GM18873 (cell line): ENCODE measurements at regions not wholly inside any gene's neighbourhood (a gene's known extent, or its start where the extent isn't known, plus 50 kb on each side); places are given as distances from the start of the nearest gene placed in this dataset.
"Not testable (repeated sequence)": the region's sequence is repeated elsewhere in the genome, so short reads cannot be mapped to it uniquely, and the experiment has no call there.

Experiments used
- ATAC-seq: cut with Tn5 transposase; IDR thresholded peaks from one replicate; pipeline ENCODE4 v1.9.1; 2021; ENCODE audit warnings: mild to moderate bottlenecking, moderate library complexity, moderate number of reproducible peaks; ENCODE audit not compliant: unreplicated experiment, low FRiP score

GRCh38 chr10:130259380-130259779 lies 123.2 kb downstream of the GLRX3 start:
- ATAC-seq = no peak

DNA sequence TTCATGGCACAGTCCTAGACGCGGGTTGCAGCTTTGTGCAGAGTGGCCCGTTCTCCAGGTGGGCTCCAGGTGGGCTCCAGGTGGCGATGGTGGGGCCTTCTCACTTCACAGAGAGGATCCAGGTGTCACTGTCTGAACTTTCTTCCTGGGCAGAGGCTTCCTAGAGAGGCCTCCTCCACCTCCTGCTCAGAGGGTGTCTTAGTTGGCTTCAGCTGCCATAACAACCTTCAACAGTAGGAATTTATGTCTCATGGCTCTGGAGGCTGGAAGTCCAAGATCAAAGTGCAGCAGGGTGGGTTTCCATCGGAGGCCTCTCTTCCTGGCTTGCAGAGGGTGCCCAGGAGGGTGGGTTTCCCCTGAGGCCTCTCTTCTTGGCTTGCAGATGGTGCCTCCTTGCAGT lies 125.1 kb downstream of the GLRX3 start:
- ATAC-seq = no peak

DNA sequence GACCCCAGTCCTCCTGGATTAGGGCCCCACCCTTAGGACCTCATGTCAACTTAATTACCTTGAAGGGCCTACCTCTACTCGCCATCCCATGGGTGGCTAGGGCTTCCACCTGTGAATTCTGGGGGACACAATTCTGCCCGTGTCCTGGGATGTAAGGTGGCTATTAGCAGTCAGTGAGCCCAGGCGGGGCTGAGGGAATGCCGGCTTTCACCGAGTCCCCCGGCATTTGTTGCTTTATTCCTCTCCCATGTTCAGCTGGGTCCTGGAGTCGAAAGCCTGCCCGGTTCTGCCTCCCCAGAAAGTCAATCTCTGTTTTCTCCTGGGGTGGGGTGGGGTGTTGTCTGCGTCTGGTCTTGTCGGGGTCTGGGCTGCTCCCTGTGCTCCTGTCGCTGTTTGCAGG lies 125.6 kb downstream of the GLRX3 start:
- no peak for ATAC-seq

DNA sequence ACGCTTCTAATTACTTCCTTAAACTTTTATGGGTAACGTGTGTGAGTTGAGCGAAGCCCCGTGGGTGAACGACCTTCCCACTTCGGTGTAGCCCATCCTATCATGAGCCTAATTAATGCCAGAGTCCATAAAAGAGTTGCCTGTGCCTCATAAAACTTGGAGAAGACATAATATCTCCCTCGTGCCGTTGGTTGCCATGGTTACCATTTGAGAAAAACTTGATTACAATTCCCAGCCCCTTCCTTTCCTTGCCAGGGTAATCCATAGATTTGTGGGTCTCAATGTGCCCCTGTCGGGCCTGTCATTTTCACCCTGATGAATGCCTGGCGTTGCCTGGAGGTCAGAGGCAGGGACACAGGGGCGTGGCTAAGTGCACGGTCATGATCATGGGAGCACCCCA lies 127.1 kb downstream of the GLRX3 start:
- ATAC-seq = no peak

- no peak for ATAC-seq
These were observed 129.4 kb downstream of the GLRX3 start for GRCh38 chr10:130265542-130265941.

- no peak for ATAC-seq
These were observed 146.5 kb downstream of the GLRX3 start for GRCh38 chr10:130282492-130283218.

DNA sequence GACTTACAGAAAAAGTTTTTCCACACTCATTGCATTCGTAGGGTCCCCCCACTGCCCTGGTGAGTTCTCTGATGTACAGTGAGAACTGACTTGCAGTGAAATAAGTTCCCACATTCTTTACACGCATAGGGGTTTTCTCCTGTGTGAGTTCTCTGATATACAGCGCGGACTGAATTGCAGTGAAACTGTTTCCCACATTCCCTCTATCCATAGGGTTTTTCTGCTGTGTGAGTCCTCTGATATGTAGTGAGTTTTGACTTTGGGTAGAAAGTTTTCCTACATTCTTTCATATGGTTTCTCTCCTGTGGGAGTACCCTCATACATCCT lies 147.0 kb downstream of the GLRX3 start:
- ATAC-seq = no peak

GRCh38 chr10:130295761-130296160 lies 159.6 kb downstream of the GLRX3 start:
- ATAC-seq = not testable (repeated sequence)

- ATAC-seq = peak; percentile 14
These were observed 164.4 kb downstream of the GLRX3 start for GRCh38 chr10:130300608-130301020.

DNA sequence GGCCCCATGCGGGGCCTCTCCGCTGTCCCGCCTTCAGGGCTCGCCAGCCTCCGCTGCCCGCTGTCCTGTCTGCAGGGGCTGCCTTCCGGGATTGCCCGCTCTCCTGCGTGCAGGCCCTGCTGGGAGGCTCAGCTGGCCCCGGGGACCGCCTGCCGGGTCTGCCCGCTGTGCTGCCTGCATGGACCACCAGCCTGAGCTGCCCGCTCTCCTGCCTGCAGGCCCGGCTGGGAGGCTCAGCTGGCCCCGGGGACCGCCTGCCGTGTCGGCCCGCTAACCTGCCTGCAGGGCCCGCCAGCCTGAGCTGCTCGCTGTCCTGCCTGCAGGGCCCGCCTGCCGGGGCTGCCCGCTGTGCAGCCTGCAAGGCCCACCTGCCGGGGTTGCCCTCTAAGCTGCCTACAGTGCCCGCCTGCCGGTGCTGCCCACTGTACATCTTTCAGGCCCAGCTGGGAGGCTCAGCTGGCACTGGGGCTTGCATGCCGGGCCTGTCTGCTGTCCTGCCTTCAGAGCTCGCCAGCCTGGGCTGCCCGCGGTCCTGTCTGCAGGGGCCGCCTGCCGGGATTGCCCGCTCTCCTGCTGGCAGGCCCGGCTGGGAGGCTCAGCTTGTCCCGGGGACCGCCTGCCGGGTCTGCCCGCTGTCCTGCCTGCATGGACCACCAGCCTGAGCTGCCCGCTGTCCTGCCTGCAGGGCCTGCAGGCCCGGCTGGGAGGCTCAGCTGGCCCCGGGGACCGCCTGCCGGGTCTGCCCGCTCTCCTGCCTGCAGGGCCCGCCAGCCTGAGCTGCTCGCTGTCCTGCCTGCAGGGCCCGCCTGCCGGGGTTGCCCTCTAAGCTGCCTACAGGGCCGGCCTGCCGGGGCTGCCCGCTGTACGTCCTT lies 165.1 kb downstream of the GLRX3 start:
- peak; percentile 41 for ATAC-seq

GRCh38 chr10:130326954-130327353 lies 190.8 kb downstream of the GLRX3 start:
- ATAC-seq = no peak

DNA sequence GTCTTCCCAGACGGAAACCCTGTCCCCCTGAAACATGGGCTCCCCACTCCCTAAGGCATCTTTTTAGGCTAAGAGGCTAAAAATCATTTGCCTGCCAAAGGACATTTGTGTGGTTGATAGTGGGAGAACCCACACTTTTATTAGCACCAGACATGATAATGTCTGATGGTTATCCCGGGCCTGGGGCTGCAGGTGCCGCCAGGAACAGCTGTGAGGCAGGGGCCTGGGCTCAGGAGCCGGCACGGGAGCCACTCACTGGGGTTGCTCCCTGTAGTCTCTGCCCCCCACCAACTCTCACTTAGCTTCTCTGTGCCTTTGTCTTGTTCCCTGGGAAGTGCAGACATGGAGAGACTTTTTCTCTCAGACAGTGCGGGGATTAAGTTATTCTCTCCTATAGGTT lies 193.6 kb downstream of the GLRX3 start:
- ATAC-seq = no peak

- ATAC-seq = no peak
These were observed 197.0 kb downstream of the GLRX3 start for GRCh38 chr10:130333185-130333584.

DNA sequence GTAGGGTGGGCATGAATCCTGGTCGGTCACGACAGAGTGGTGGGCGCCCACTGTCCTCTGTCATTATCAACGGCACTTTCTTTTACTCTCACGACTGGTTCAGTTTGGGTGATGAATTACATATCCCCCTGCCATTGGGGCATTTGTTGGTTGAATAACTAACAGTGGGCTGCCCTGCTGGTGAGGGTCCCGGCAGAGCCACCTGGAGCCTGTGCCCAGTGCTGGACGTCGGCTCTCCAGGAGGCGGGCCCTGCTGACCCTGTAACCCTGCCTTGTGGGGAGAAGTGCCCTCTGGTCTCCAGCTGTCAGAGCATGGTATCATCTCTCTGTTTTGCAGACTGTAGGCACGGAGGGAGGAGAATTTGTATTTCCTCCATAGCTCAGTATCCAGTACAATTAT lies 199.1 kb downstream of the GLRX3 start:
- no peak for ATAC-seq

DNA sequence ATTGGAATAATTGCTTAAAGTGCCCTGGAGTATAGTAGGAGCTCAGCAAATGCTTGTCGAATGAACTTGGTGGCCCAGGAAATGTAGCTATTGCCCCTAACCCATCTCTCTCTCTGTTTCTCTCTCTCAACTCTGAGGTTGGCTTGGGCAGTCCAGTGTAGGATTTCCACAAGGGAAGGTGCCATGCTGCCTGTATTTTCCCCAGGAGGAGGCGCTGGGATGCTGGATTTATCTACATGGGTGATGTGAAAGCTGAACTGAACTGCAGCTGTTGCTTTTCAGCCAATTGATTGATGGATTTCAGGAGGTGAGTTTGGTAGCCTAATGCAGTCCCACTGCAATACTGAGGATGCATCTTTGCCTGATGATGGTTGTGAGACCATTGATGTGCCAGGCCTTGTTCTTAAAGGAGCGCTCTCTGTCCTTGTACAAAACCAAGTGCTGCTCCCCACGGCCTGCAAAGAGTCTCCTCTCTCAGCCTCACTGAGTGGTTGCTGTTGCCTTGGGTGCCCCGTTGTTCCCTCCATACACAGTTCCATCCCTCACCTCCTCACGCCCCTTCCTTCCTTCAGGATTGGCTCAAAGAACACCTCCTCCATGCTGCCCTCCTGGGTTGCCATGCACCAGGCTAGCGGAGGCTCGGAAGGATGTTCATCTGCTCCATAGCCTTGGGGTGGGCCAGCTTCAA lies 200.6 kb downstream of the GLRX3 start:
- ATAC-seq = no peak

GRCh38 chr10:130337305-130337640 lies 201.1 kb downstream of the GLRX3 start:
- ATAC-seq = no peak

- ATAC-seq = no peak
These were observed 201.8 kb downstream of the GLRX3 start for GRCh38 chr10:130337696-130338635.

GRCh38 chr10:130338636-130339024 lies 202.4 kb downstream of the GLRX3 start:
- ATAC-seq = no peak

GRCh38 chr10:130339091-130339490 lies 202.9 kb downstream of the GLRX3 start:
- no peak for ATAC-seq

- no peak for ATAC-seq
These were observed 203.7 kb downstream of the GLRX3 start for GRCh38 chr10:130339911-130340310.
